Neural cell (in vitro differentiated cells): ENCODE measurements at regions not wholly inside any gene's neighbourhood (a gene's known extent, or its start where the extent isn't known, plus 50 kb on each side); places are given as distances from the start of the nearest gene placed in this dataset.

ENCODE experiments used
- H2AFZ ChIP-seq: fragments of 200-600, 300-800 bp; sonication (generic), shearing (Covaris generic); 2 replicates; pipeline ENCODE4 v1.6.0; 2014; ENCODE audit warnings: low read depth, mild to moderate bottlenecking, antibody characterized with exemption, low read length, moderate library complexity
- H3F3A ChIP-seq: fragments of 200-600 bp; shearing (Covaris generic); 2 replicates; pipeline ENCODE4 v1.6.1; 2016; ENCODE audit warnings: mild to moderate bottlenecking, moderate library complexity, mixed read lengths, antibody characterized with exemption, low read length; ENCODE audit not compliant: insufficient read depth, poor library complexity, severe bottlenecking
- H3K27ac ChIP-seq: fragments of 200-600, 300-800 bp; sonication (generic), shearing (Covaris generic); 2 replicates; pipeline ENCODE4 v1.5.1; 2014; ENCODE audit warnings: mild to moderate bottlenecking, low read length, moderate library complexity
- H3K27me3 ChIP-seq: fragments of 300-800, 200-600 bp; sonication (generic), shearing (Covaris generic); 2 replicates; pipeline ENCODE4 v1.6.0; 2014; ENCODE audit warnings: mild to moderate bottlenecking, low read depth, low read length, moderate library complexity; ENCODE audit not compliant: insufficient read depth
- H3K36me3 ChIP-seq: fragments of 300-800, 200-600 bp; sonication (generic), shearing (Covaris generic); 2 replicates; pipeline ENCODE4 v1.5.1; 2014; ENCODE audit warnings: mild to moderate bottlenecking, antibody characterized with exemption, low read length, moderate library complexity; ENCODE audit not compliant: insufficient read depth
- H3K4me2 ChIP-seq: fragments of 300-800, 200-600 bp; sonication (generic), shearing (Covaris generic); 2 replicates; pipeline ENCODE4 v1.6.0; 2014; ENCODE audit warnings: mild to moderate bottlenecking, low read length
- H3K4me3 ChIP-seq: fragments of 300-800, 200-600 bp; sonication (generic), shearing (Covaris generic); 2 replicates; pipeline ENCODE4 v1.5.1; 2014; ENCODE audit warnings: mild to moderate bottlenecking, low read length, moderate library complexity
- H3K79me2 ChIP-seq: fragments of 200-600 bp; shearing (Covaris generic); replicated peaks from 2 replicates; pipeline ENCODE4 v1.6.0; 2014; ENCODE audit warnings: mild to moderate bottlenecking, low read length, moderate library complexity; ENCODE audit not compliant: insufficient read depth
- H3K9ac ChIP-seq: fragments of 300-800, 200-600 bp; sonication (generic), shearing (Covaris generic); 2 replicates; pipeline ENCODE4 v1.6.1; 2016; ENCODE audit warnings: mild to moderate bottlenecking, low read length, mixed read lengths
- H3K9me2 ChIP-seq: fragments of 200-600 bp; shearing (Covaris generic); 2 replicates; pipeline ENCODE4 v1.6.1; 2016; ENCODE audit warnings: mild to moderate bottlenecking, low read length, mixed read lengths; ENCODE audit not compliant: insufficient read depth
- H3K9me3 ChIP-seq: fragments of 200-600, 300-800 bp; sonication (generic), shearing (Covaris generic); 2 replicates; pipeline ENCODE4 v1.6.1; 2016; ENCODE audit warnings: mild to moderate bottlenecking, mixed run types, low read length, moderate library complexity, mixed read lengths
- H4K20me1 ChIP-seq: fragments of 200-600 bp; shearing (Covaris generic); 2 replicates; pipeline ENCODE4 v1.6.1; 2016; ENCODE audit warnings: mild to moderate bottlenecking, mixed run types; ENCODE audit not compliant: insufficient read depth
- EP300 ChIP-seq: fragments of 450-650 bp; conservative IDR thresholded peaks from 2 replicates; pipeline ENCODE4 v1.6.1; 2014; ENCODE audit warnings: antibody characterized with exemption, mild to moderate bottlenecking, moderate library complexity; ENCODE audit not compliant: poor library complexity, severe bottlenecking
- EZH2 ChIP-seq: fragments of 200-600, 300-800 bp; shearing (Covaris generic), sonication (generic); IDR thresholded peaks from 2 replicates; pipeline ENCODE4 v1.6.1; 2014; ENCODE audit warnings: antibody characterized with exemption, low read length, borderline replicate concordance, mild to moderate bottlenecking; ENCODE audit not compliant: insufficient read depth, poor library complexity, severe bottlenecking
- MXI1 ChIP-seq: fragments of 450-650 bp; conservative IDR thresholded peaks from 2 replicates; pipeline ENCODE4 v1.6.1; 2014; ENCODE audit warnings: antibody characterized with exemption, mild to moderate bottlenecking; ENCODE audit not compliant: poor library complexity, severe bottlenecking
- POLR2AphosphoS5 ChIP-seq: IDR thresholded peaks from 2 replicates; pipeline ENCODE4 v1.6.1; 2012
- RAD21 ChIP-seq: fragments of 450-650 bp; conservative IDR thresholded peaks from 2 replicates; pipeline ENCODE4 v1.6.1; 2014; ENCODE audit warnings: antibody characterized with exemption, mild to moderate bottlenecking, moderate library complexity
- SMC3 ChIP-seq: fragments of 450-650 bp; conservative IDR thresholded peaks from 2 replicates; pipeline ENCODE4 v1.6.1; 2014; ENCODE audit warnings: antibody characterized with exemption, mild to moderate bottlenecking, moderate library complexity; ENCODE audit not compliant: poor library complexity
- TAF1 ChIP-seq: IDR thresholded peaks from 2 replicates; pipeline ENCODE4 v1.6.1; 2012; ENCODE audit warnings: low read depth
- TF ChIP-seq, protein P1 (sequence below): fragments of 450-650 bp; IDR thresholded peaks from 2 replicates; pipeline ENCODE4 v1.5.1; 2014; ENCODE audit warnings: antibody characterized with exemption, mild to moderate bottlenecking, moderate library complexity; ENCODE audit not compliant: poor library complexity, severe bottlenecking
- TF ChIP-seq, protein P2 (sequence below): IDR thresholded peaks from 2 replicates; pipeline ENCODE4 v1.6.1; 2012; ENCODE audit warnings: borderline replicate concordance

DNA sequence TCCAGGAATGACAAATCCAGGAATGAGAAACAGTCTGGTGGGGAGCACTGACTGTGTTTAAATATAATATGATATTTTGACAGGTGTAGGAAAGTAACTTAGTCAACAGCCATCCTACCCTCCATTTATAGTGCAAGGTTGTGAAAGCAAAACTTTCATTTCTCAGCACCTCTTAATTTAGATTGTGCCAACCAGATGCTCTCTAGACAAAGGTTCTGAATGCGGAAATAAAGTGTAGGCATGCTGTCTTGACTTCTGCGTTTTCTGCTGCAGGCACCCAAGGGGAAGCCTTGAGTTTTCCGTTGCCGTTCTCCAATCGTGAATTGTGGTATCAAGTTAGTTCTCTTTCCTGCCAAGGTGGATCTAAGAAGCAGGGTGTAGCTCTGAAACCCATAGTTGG, 261.9 kb upstream of the SUCLG2 start:
- Histone ChIP-seq H3K79me2 (no peaks in the 10 kb centered on the region), H3K4me2 (no peak overlapping the region), H2AFZ (no peak overlapping the region), H3K36me3 (no peaks in the 10 kb centered on the region), H3K9ac (no peak overlapping the region), H3K4me3 (no peak overlapping the region), H4K20me1 (no peaks in the 10 kb centered on the region), H3K27ac (no peak overlapping the region), H3K9me2 (no peaks in the 10 kb centered on the region), H3K27me3 (no peaks in the 10 kb centered on the region), H3F3A (no peaks in the 10 kb centered on the region), H3K9me3 (no peaks in the 10 kb centered on the region)
- no peak for TF ChIP-seq EZH2
- no peak for TF ChIP-seq SMC3
- no peak for TF ChIP-seq TAF1
- TF ChIP-seq, protein P1, sequence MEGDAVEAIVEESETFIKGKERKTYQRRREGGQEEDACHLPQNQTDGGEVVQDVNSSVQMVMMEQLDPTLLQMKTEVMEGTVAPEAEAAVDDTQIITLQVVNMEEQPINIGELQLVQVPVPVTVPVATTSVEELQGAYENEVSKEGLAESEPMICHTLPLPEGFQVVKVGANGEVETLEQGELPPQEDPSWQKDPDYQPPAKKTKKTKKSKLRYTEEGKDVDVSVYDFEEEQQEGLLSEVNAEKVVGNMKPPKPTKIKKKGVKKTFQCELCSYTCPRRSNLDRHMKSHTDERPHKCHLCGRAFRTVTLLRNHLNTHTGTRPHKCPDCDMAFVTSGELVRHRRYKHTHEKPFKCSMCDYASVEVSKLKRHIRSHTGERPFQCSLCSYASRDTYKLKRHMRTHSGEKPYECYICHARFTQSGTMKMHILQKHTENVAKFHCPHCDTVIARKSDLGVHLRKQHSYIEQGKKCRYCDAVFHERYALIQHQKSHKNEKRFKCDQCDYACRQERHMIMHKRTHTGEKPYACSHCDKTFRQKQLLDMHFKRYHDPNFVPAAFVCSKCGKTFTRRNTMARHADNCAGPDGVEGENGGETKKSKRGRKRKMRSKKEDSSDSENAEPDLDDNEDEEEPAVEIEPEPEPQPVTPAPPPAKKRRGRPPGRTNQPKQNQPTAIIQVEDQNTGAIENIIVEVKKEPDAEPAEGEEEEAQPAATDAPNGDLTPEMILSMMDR = no peak
- TF ChIP-seq, protein P2, sequence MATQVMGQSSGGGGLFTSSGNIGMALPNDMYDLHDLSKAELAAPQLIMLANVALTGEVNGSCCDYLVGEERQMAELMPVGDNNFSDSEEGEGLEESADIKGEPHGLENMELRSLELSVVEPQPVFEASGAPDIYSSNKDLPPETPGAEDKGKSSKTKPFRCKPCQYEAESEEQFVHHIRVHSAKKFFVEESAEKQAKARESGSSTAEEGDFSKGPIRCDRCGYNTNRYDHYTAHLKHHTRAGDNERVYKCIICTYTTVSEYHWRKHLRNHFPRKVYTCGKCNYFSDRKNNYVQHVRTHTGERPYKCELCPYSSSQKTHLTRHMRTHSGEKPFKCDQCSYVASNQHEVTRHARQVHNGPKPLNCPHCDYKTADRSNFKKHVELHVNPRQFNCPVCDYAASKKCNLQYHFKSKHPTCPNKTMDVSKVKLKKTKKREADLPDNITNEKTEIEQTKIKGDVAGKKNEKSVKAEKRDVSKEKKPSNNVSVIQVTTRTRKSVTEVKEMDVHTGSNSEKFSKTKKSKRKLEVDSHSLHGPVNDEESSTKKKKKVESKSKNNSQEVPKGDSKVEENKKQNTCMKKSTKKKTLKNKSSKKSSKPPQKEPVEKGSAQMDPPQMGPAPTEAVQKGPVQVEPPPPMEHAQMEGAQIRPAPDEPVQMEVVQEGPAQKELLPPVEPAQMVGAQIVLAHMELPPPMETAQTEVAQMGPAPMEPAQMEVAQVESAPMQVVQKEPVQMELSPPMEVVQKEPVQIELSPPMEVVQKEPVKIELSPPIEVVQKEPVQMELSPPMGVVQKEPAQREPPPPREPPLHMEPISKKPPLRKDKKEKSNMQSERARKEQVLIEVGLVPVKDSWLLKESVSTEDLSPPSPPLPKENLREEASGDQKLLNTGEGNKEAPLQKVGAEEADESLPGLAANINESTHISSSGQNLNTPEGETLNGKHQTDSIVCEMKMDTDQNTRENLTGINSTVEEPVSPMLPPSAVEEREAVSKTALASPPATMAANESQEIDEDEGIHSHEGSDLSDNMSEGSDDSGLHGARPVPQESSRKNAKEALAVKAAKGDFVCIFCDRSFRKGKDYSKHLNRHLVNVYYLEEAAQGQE = no peak
- TF ChIP-seq MXI1 = no peak
- no peak for TF ChIP-seq POLR2AphosphoS5
- no peak for TF ChIP-seq EP300
- no peak for TF ChIP-seq RAD21

DNA sequence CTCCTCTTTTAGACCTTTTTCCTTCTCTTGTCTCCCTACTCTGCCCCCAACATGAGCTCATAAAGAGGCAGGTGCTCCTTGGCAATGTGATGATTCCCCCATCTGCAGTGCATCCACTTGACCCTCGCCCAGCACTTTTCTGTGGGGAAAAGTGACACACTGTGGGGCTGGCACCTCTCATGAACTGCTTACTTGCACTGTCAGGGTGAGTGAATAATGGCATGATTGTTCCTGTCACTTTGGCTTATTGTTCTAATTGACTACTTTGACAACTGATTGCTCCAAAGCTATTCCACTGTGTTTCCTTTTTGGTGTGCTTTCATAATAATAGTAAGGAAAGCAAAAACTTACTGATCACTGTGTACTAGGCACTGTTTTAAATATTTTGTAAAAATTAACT, 253.3 kb upstream of the SUCLG2 start:
- H4K20me1 ChIP-seq = no peaks in the 10 kb centered on the region
- H3K27ac ChIP-seq = no peak overlapping the region
- H3K4me3 ChIP-seq = no peak overlapping the region
- H3K9me3 ChIP-seq = no peaks in the 10 kb centered on the region
- no peak overlapping the region for H2AFZ ChIP-seq
- no peaks in the 10 kb centered on the region for H3K9me2 ChIP-seq
- H3K27me3 ChIP-seq = no peaks in the 10 kb centered on the region
- TF ChIP-seq TAF1 (no peak), RAD21 (no peak), EP300 (peak; percentile 95), POLR2AphosphoS5 (peak; percentile 85)
- no peaks in the 10 kb centered on the region for H3F3A ChIP-seq
- H3K36me3 ChIP-seq = no peaks in the 10 kb centered on the region
- H3K9ac ChIP-seq = no peak overlapping the region
- no peaks in the 10 kb centered on the region for H3K79me2 ChIP-seq
- H3K4me2 ChIP-seq = no peak overlapping the region

DNA sequence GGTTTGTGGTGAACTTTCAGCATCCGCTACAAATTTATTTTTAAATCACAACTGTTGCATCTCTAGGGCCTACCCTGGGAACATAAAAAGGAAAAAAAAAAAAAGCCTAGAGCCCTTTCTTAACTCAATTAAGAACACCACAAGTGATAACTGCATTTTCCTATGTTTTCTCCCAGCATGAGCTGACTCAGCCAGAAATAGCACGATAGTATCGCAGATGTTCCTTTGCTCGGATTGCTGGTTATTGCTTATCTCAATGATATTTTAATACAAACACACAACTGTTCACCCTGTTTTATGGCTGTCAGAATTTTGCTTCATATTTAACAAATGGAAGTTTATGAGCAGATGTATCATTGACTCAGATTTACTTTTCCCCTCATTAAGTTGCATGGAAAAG, 251.8 kb upstream of the SUCLG2 start:
- H3K4me3 ChIP-seq = no peak overlapping the region
- no peak for TF ChIP-seq TAF1
- TF ChIP-seq POLR2AphosphoS5 = no peak
- no peak for TF ChIP-seq MXI1
- no peak for TF ChIP-seq EZH2
- TF ChIP-seq EP300 = no peak
- TF ChIP-seq, protein P1 = no peak
- TF ChIP-seq RAD21 = no peak
- TF ChIP-seq SMC3 = no peak
- H3K9me3 ChIP-seq = no peaks in the 10 kb centered on the region
- H3K27ac ChIP-seq = no peak overlapping the region
- H3K79me2 ChIP-seq = no peaks in the 10 kb centered on the region
- H2AFZ ChIP-seq = no peak overlapping the region
- H3K9ac ChIP-seq = no peak overlapping the region
- no peaks in the 10 kb centered on the region for H3K9me2 ChIP-seq
- H3F3A ChIP-seq = no peaks in the 10 kb centered on the region
- H3K4me2 ChIP-seq = no peak overlapping the region
- no peaks in the 10 kb centered on the region for H3K27me3 ChIP-seq
- H3K36me3 ChIP-seq = no peaks in the 10 kb centered on the region
- no peaks in the 10 kb centered on the region for H4K20me1 ChIP-seq
